Adrenal gland (tissue), 9 donors: ENCODE measurements at regions not wholly inside any gene's neighbourhood (a gene's known extent, or its start where the extent isn't known, plus 50 kb on each side); places are given as distances from the start of the nearest gene placed in this dataset.
A peak's percentile ranks its signal among the peaks of the same experiment; 100 is the strongest.

Experiments used
- DNase-seq, 7 donors: peaks; one replicate each; pipeline ENCODE4 v3.0.0-alpha.2; 2019 to 2020
- H3K27ac ChIP-seq, 5 donors: fragments of 200-600 bp; sonication (generic) in 4 of 5; 1 replicate in 3 of 5; 2 replicates in 2 of 5; pipeline versions ENCODE4 v1.5.1 to v1.8.0; 2016 to 2020; ENCODE audit warnings: mild to moderate bottlenecking in 1 of 5
- H3K27me3 ChIP-seq: fragments of 200-600 bp; 2 replicates; pipeline ENCODE4 v1.8.0; 2021
- H3K36me3 ChIP-seq, 2 donors: fragments of 200-600 bp; replicated peaks in 1 of 2; 1 replicate in 1 of 2; 2 replicates in 1 of 2; pipeline versions ENCODE4 v1.5.1 to v1.8.0; 2018 to 2022
- H3K4me1 ChIP-seq, 2 donors: fragments of 200-600 bp; replicated peaks in 1 of 2; 1 replicate in 1 of 2; 2 replicates in 1 of 2; pipeline versions ENCODE4 v1.5.1 to v1.8.0; 2018 to 2021
- H3K4me3 ChIP-seq, 4 donors: fragments of 200-600 bp; sonication (generic) in 3 of 4; one replicate each; pipeline ENCODE4 v1.5.1; 2016 to 2018
- H3K9me3 ChIP-seq, 3 donors: fragments of 200-600 bp; sonication (generic) in 1 of 3; replicated peaks in 1 of 3; 1 replicate in 2 of 3; 2 replicates in 1 of 3; pipeline versions ENCODE4 v1.5.1 to v1.8.0; 2016 to 2021
- POLR2A ChIP-seq, 2 donors: fragments of 450-650 bp; IDR thresholded peaks; one replicate each; pipeline ENCODE4 v1.6.1; 2017; ENCODE audit warnings: antibody characterized with exemption in 2 of 2, mild to moderate bottlenecking in 2 of 2, moderate library complexity in 1 of 2
- WGBS, 4 donors: extraction: QIAGEN DNeasy Blood & Tissue Kit in 2 of 4; methylation state at CpG; one replicate each; pipeline versions ENCODE4 v1.1.5 to v1.1.7; 2013 to 2017; 5-methylcytosine and 5-hydroxymethylcytosine counted together
- intact Hi-C, 2 donors: fragments of 100-400 bp; cut with DNase I; formaldehyde crosslinking; loops; one replicate each; pipeline versions ENCODE4 v1.14.1 to v1.15.0; 2022 to 2023
- TF ChIP-seq, protein P1 (sequence below), 6 experiments: fragments of 450-650 bp in 4 of 6; fragments of 200-600 bp in 2 of 6; sonication (generic) in 1 of 6; IDR thresholded peaks; 1 replicate in 5 of 6; 2 replicates in 1 of 6; pipeline versions ENCODE4 v1.5.1 to v1.8.0; 2016 to 2021; ENCODE audit warnings: antibody characterized with exemption in 6 of 6, mild to moderate bottlenecking in 2 of 6, moderate library complexity in 1 of 6
- donor health status: healthy with polysubstance abuse.
- donor health status: Bipolar disorder and iron deficiency.
- donor health status: DM: yes; HTN: yes; CAD: no.
- donor health status: DM: no; HTN: no; CAD: no.
- donor health status: DM: no; HTN: no; CAD: no.

DNA sequence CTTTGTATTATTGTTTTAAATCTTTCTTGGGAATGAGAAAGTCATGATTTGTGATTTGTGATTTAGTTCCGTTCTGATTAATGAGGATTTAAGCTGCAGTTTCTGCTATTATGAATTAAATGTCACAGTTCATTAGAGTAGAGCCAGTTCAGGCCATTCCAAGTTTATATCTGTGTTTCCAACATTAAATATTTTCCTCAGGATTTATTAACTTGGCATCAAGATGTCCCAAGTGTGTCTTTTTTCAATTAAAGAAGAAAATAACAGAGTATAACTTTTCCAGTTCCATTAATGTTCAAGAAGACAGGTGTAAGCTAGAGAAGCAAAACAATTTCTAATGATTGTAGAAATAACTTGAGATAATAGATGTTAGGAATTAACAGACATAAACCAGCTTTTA lies 1183.2 kb upstream of the CELF2 start:
- no peak for TF ChIP-seq POLR2A (IDR thresholded peaks at IDR 0.05)
- TF ChIP-seq, protein P1, sequence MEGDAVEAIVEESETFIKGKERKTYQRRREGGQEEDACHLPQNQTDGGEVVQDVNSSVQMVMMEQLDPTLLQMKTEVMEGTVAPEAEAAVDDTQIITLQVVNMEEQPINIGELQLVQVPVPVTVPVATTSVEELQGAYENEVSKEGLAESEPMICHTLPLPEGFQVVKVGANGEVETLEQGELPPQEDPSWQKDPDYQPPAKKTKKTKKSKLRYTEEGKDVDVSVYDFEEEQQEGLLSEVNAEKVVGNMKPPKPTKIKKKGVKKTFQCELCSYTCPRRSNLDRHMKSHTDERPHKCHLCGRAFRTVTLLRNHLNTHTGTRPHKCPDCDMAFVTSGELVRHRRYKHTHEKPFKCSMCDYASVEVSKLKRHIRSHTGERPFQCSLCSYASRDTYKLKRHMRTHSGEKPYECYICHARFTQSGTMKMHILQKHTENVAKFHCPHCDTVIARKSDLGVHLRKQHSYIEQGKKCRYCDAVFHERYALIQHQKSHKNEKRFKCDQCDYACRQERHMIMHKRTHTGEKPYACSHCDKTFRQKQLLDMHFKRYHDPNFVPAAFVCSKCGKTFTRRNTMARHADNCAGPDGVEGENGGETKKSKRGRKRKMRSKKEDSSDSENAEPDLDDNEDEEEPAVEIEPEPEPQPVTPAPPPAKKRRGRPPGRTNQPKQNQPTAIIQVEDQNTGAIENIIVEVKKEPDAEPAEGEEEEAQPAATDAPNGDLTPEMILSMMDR (IDR thresholded peaks at IDR 0.05), result no peak
- Histone ChIP-seq H3K9me3 (no peaks in the 10 kb centered on the region), H3K4me1 (no peaks in the 10 kb centered on the region), H3K4me3 (no peak overlapping the region), H3K27ac (no peak overlapping the region), H3K36me3 (no peaks in the 10 kb centered on the region), H3K27me3 (no peaks in the 10 kb centered on the region)
- 48 to 59% (median 56%) methylated on average over 1 of the region's 1 CpG for WGBS, 4 donors
- intact Hi-C loops, result no loop called here
- DNase-seq, result no peak

DNA sequence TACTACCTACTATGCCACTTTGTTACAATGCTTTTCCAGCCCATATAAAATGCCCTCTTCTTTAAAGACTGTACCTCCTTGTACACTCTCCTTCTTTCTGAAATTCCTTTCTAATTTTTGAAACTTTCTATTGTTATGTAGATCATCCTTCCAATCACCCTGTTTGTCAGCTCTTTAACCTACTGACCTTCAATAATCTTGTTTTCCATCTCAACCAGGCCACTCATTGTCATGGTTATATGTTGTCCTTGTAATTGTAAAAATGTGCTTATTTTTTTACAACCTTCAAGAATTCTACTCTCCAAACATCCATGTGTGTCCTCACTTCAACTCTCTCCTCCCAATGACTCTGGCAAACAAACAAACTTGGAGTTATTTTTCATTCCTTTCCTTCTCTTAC lies 1172.6 kb upstream of the CELF2 start:
- no peak for TF ChIP-seq POLR2A (IDR thresholded peaks at IDR 0.05)
- TF ChIP-seq, protein P1 (IDR thresholded peaks at IDR 0.05), result no peak
- no peak overlapping the region for H3K27ac ChIP-seq
- DNase-seq, result no peak

DNA sequence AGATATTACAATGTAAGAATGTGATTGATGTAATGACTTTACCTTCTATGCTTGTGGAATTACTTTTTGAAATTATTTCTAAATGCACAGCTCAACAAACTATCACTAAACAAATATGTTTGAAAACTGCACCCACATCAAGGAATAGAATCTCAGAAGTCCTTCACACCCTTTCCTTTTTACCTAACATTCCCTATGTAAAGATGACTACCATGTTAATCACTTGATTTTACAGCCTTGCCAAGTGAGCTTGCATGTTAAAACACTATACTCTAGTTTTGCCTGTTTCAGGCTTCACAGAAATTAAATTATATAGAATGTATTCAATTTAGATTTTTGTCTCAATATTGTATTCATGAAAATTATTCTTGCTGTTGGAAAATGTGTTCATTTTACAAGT lies 1169.4 kb upstream of the CELF2 start:
- no peak for TF ChIP-seq POLR2A (IDR thresholded peaks at IDR 0.05)
- TF ChIP-seq, protein P1 (IDR thresholded peaks at IDR 0.05), result no peak
- Histone ChIP-seq H3K4me3 (no peak overlapping the region), H3K27ac (no peak overlapping the region), H3K36me3 (no peaks in the 10 kb centered on the region), H3K27me3 (no peaks in the 10 kb centered on the region), H3K4me1 (no peaks in the 10 kb centered on the region), H3K9me3 (peaks cover 0 to 9% (median 0%) of the 10 kb centered on the region in 3 donors)
- intact Hi-C loops, result loop anchor here in 1 of 2 donors (10.0 kb wide), 1 partner anchor 83 kb away; no protein-coding TSS in a partner anchor
- no peak for DNase-seq

More for the DNA sequence above, 1172.6 kb upstream of the CELF2 start:
- Histone ChIP-seq H3K4me3 (no peak overlapping the region), H3K27me3 (no peaks in the 10 kb centered on the region), H3K36me3 (no peaks in the 10 kb centered on the region), H3K9me3 (no peaks in the 10 kb centered on the region), H3K4me1 (no peaks in the 10 kb centered on the region)
- intact Hi-C loops, result loop anchor here in 1 of 2 donors (10.0 kb wide), 1 partner anchor 80 kb away; no protein-coding TSS in a partner anchor

DNA sequence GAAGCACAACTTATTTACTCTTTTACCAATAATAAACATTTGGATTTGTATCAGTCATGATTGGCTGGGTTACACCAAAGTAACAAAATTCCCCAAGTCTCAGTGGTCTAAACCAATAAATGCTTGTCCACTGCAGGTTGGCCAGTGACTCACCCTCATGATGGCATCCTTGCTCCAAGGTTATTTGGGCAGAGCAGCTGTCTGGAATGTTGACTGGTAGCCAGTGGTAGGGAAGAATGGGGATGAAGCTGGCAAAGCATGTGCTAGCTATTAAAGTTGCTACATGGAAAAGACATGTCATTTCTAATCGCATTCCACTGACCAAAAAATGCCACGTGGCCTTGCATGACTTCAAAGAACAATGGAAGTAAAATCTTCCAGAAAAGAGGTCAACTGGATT lies 1168.7 kb upstream of the CELF2 start:
- no peaks in the 10 kb centered on the region for H3K4me1 ChIP-seq
- H3K9me3 ChIP-seq, result peaks cover 0 to 9% (median 0%) of the 10 kb centered on the region in 3 donors
- H3K36me3 ChIP-seq, result no peaks in the 10 kb centered on the region
- H3K4me3 ChIP-seq, result no peak overlapping the region
- WGBS, 4 donors, result 47 to 63% (median 55%) methylated on average over 2 of the region's 2 CpGs
- TF ChIP-seq, protein P1 (IDR thresholded peaks at IDR 0.05), result no peak
- TF ChIP-seq POLR2A (IDR thresholded peaks at IDR 0.05), result no peak
- DNase-seq, result peak in 5 of 7 donors; percentile 13 to 43 (median 31)
- intact Hi-C loops, result loop anchor here in 1 of 2 donors (10.0 kb wide), 1 partner anchor 84 kb away; no protein-coding TSS in a partner anchor
- no peak overlapping the region for H3K27ac ChIP-seq
- no peaks in the 10 kb centered on the region for H3K27me3 ChIP-seq
